Thymus (tissue), 11 donors: ENCODE measurements at regions not wholly inside any gene's neighbourhood (a gene's known extent, or its start where the extent isn't known, plus 50 kb on each side); places are given as distances from the start of the nearest gene placed in this dataset.
A peak's percentile ranks its signal among the peaks of the same experiment; 100 is the strongest.

ENCODE experiments used
- DNase-seq, 9 donors: peaks; one replicate each; pipeline ENCODE4 v3.0.0-alpha.2; 2013; ENCODE audit warnings: low spot score in 9 of 9, low read depth in 6 of 9, missing footprints in 1 of 9
- H3K27ac ChIP-seq, 2 donors: one replicate each; pipeline ENCODE4 v1.5.1; 2013; ENCODE audit warnings: control low read depth in 1 of 2, low read depth in 1 of 2, low read length in 1 of 2, mild to moderate bottlenecking in 1 of 2, moderate library complexity in 1 of 2
- H3K27me3 ChIP-seq, 2 donors: one replicate each; pipeline ENCODE4 v1.5.1; 2013; ENCODE audit warnings: low read length in 1 of 2; ENCODE audit not compliant: control insufficient read depth in 2 of 2, insufficient read depth in 1 of 2
- H3K36me3 ChIP-seq, 2 donors: one replicate each; pipeline ENCODE4 v1.5.1; 2013; ENCODE audit warnings: low read length in 1 of 2, mild to moderate bottlenecking in 1 of 2, moderate library complexity in 1 of 2; ENCODE audit not compliant: control insufficient read depth in 2 of 2, insufficient read depth in 2 of 2
- H3K4me1 ChIP-seq, 2 donors: one replicate each; pipeline ENCODE4 v1.5.1; 2013; ENCODE audit warnings: low read length in 2 of 2; ENCODE audit not compliant: control insufficient read depth in 2 of 2, insufficient read depth in 2 of 2
- H3K4me3 ChIP-seq, 2 donors: one replicate each; pipeline ENCODE4 v1.5.1; 2013; ENCODE audit warnings: low read length in 2 of 2, control low read depth in 1 of 2, mild to moderate bottlenecking in 1 of 2
- H3K9me3 ChIP-seq, 2 donors: one replicate each; pipeline ENCODE4 v1.5.1; 2013; ENCODE audit warnings: low read length in 1 of 2, mild to moderate bottlenecking in 1 of 2; ENCODE audit not compliant: control insufficient read depth in 2 of 2, insufficient read depth in 1 of 2
- WGBS: extraction: QIAGEN DNeasy Blood & Tissue Kit; methylation state at CpG from one replicate; pipeline ENCODE4 v1.1.7; 2013; 5-methylcytosine and 5-hydroxymethylcytosine counted together
- donor health status: healthy.

GRCh38 chr6:71153755-71154325 is 134.8 kb upstream of the OGFRL1 start:
- no peak overlapping the region for H3K27ac ChIP-seq
- H3K9me3 ChIP-seq, result no peaks in the 10 kb centered on the region
- no peak overlapping the region for H3K4me3 ChIP-seq
- no peaks in the 10 kb centered on the region for H3K4me1 ChIP-seq
- H3K27me3 ChIP-seq, result no peaks in the 10 kb centered on the region
- 87% methylated on average over 9 of the region's 9 CpGs for WGBS
- no peak for DNase-seq
- H3K36me3 ChIP-seq, result no peaks in the 10 kb centered on the region

DNA sequence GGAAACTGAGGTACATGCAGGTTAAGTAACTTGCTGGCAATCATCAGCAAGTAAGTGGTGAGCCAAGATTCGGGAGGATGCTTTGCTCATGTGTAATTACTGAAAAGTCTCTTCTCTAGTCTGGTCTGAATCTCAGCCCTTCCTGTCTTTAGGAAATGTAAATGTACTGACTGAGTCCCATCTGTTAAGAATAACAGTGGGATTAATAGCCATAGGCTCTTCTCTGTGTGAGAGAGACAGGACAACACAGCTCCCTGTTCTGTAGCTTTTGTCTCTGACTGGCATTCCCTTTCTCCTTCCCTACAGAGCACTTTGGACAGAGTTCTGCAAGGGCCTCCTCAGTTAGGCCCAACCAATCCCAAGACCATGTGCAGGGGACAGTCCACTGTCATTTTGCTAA is 131.3 kb upstream of the OGFRL1 start:
- Histone ChIP-seq H3K9me3 (no peaks in the 10 kb centered on the region), H3K36me3 (no peaks in the 10 kb centered on the region), H3K4me1 (no peaks in the 10 kb centered on the region), H3K27ac (no peak overlapping the region), H3K4me3 (no peak overlapping the region), H3K27me3 (no peaks in the 10 kb centered on the region)
- 100% methylated on average over 1 of the region's 1 CpG for WGBS
- no peak for DNase-seq

DNA sequence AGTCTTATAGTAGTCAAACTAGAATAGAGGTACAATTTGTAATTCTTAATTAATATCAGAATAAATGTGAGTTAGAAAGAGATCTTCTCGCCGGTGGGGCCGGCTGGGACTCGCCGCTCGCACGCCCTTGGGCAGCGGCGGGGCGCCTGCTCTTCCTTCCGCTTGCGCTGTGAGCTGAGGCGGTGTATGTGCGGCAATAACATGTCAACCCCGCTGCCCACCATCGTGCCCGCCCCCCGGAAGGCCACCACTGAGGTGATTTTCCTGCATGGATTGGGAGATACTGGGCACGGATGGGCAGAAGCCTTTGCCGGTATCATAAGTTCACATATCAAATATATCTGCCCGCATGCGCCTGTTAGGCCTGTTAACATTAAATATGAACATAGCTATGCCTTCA is 123.7 kb upstream of the OGFRL1 start:
- Histone ChIP-seq H3K27me3 (no peaks in the 10 kb centered on the region), H3K27ac (no peak overlapping the region), H3K9me3 (no peaks in the 10 kb centered on the region), H3K36me3 (no peaks in the 10 kb centered on the region), H3K4me1 (no peaks in the 10 kb centered on the region), H3K4me3 (no peak overlapping the region)
- 94% methylated on average over 22 of the region's 22 CpGs for WGBS
- DNase-seq, result no peak

- 96% methylated on average over 1 of the region's 1 CpG for WGBS
- Histone ChIP-seq H3K27ac (no peak overlapping the region), H3K27me3 (no peaks in the 10 kb centered on the region), H3K36me3 (no peaks in the 10 kb centered on the region), H3K4me1 (no peaks in the 10 kb centered on the region), H3K9me3 (no peaks in the 10 kb centered on the region), H3K4me3 (no peak overlapping the region)
- DNase-seq, result no peak
These were observed 120.3 kb upstream of the OGFRL1 start for GRCh38 chr6:71168233-71168765.

GRCh38 chr6:71171497-71172070 is 117.0 kb upstream of the OGFRL1 start:
- Histone ChIP-seq H3K4me3 (no peak overlapping the region), H3K9me3 (no peaks in the 10 kb centered on the region), H3K27me3 (no peaks in the 10 kb centered on the region), H3K36me3 (no peaks in the 10 kb centered on the region), H3K4me1 (no peaks in the 10 kb centered on the region), H3K27ac (no peak overlapping the region)
- 93% methylated on average over 2 of the region's 2 CpGs for WGBS
- DNase-seq, result no peak

DNA sequence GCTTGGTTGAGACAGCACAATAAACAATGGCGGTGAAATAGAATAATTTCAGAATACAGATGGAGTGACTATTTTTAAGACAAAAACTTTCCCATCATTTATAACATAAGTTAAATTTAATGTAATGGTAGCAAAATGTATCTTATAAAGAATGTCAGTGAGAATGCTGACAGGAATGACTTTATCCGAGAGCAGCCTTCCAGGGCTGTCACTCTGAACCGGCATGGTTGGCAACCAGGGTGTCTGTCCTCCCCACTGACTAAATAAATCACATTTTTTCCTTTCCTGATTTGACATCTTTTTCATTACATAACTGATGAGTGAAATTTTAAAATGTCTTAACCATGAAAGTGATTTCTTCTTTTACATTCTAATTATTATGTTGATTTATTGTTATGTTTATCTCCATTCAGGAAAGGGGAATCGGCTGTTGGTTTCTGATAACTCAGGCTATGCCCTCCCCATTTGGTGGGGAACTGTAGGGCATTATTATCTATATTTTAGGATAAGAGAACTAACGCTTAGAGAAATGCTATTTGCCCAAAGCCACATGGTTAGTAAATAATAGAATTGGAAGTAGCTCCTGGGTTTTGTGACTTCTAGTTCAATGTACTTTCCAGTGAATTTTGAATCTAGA is 109.2 kb upstream of the OGFRL1 start:
- no peaks in the 10 kb centered on the region for H3K36me3 ChIP-seq
- DNase-seq, result no peak
- H3K4me3 ChIP-seq, result no peak overlapping the region
- H3K27me3 ChIP-seq, result no peaks in the 10 kb centered on the region
- WGBS, result 72% methylated on average over 5 of the region's 5 CpGs
- H3K9me3 ChIP-seq, result no peaks in the 10 kb centered on the region
- no peaks in the 10 kb centered on the region for H3K4me1 ChIP-seq
- no peak overlapping the region for H3K27ac ChIP-seq

DNA sequence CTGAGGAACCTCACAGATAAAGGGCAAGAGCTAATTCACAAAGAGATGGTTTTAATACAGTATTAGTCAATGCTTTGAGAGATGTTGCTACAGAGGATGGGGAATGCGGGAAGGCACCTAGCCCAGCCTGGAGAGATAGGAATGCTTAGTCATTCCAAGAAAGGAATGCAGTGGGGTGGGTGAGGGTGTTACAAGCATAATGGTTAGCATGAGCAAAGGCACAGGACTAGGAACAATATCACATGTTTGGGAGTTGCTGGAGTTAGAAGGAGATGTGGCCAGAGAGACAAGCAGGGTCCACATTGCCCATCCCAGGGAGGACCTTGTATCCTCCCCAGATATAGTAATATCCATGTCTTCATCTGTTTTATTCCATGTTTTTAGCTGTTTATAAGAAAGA is 107.0 kb upstream of the OGFRL1 start:
- WGBS, result 96% methylated on average over 1 of the region's 1 CpG
- no peaks in the 10 kb centered on the region for H3K27me3 ChIP-seq
- no peak overlapping the region for H3K4me3 ChIP-seq
- no peaks in the 10 kb centered on the region for H3K36me3 ChIP-seq
- DNase-seq, result no peak
- no peaks in the 10 kb centered on the region for H3K4me1 ChIP-seq
- H3K27ac ChIP-seq, result no peak overlapping the region
- no peaks in the 10 kb centered on the region for H3K9me3 ChIP-seq

- no peaks in the 10 kb centered on the region for H3K27me3 ChIP-seq
- 12% methylated on average over 3 of the region's 3 CpGs for WGBS
- H3K4me1 ChIP-seq, result no peaks in the 10 kb centered on the region
- DNase-seq, result no peak
- no peak overlapping the region for H3K4me3 ChIP-seq
- no peak overlapping the region for H3K27ac ChIP-seq
- H3K36me3 ChIP-seq, result no peaks in the 10 kb centered on the region
- H3K9me3 ChIP-seq, result no peaks in the 10 kb centered on the region
These were observed 101.5 kb upstream of the OGFRL1 start for GRCh38 chr6:71187141-71187540.

DNA sequence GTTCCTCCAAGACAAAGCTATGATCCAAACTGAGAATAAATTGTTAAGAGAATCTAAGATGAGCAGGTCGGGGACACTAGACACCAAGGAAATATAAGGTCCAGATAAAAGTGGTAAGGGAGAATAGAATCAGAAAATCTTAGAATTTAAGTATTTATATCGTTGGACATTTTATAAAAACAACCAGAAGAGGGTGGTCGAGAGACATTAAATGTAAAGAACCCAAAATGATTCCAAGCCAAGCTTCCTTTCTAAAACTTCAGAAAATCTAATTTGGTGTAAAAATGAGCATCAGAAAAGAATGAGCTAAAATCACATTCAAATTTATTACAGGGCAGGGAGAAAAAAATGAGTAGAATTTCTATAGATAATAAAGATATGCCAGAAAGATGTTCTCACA is 97.8 kb upstream of the OGFRL1 start:
- DNase-seq, result peak in 3 of 9 donors; percentile 2 to 32 (median 9)
- no peaks in the 10 kb centered on the region for H3K9me3 ChIP-seq
- no peaks in the 10 kb centered on the region for H3K4me1 ChIP-seq
- 6% methylated on average over 3 of the region's 3 CpGs for WGBS
- no peak overlapping the region for H3K4me3 ChIP-seq
- no peak overlapping the region for H3K27ac ChIP-seq
- no peaks in the 10 kb centered on the region for H3K27me3 ChIP-seq
- no peaks in the 10 kb centered on the region for H3K36me3 ChIP-seq
